K562 (cell line): ENCODE measurements at regions not wholly inside any gene's neighbourhood (a gene's known extent, or its start where the extent isn't known, plus 50 kb on each side); places are given as distances from the start of the nearest gene placed in this dataset.

Experiments used
- ATAC-seq: fragments of 200-7000 bp; cut with Tn5 transposase; 3 replicates; pipeline ENCODE4 v1.9.1; 2020; ENCODE audit warnings: moderate library complexity
- BruUV-seq: library from RNA; stranded (reverse); fragments of 400-500 nt; replicated peaks from 2 replicates; lab custom pipeline; 2021; lab: Mats Ljungman, UMichigan
- CTCF ChIA-PET: fragments of 300-600 bp; formaldehyde crosslinking; extraction: SDS; loops from one replicate; lab custom pipeline; 2021; ENCODE audit warnings: low intra/inter-chr PET ratio; lab: Yijun Ruan, JAX
- POLR2A ChIA-PET: fragments of 300-600, 350-650 bp; sonication (Branson Sonifier 250); formaldehyde crosslinking; extraction: SDS; loops from one replicate; lab custom pipeline; 2021; ENCODE audit warnings: antibody characterized with exemption, inconsistent platforms; lab: Yijun Ruan, JAX
- DNase-seq, 4 experiments: peaks; one replicate each; pipeline versions ENCODE4 v3.0.0 to v3.0.0-alpha.2; 2011 to 2018; ENCODE audit warnings: low spot score in 3 of 4, mixed read lengths in 3 of 4; ENCODE audit errors: extremely low read depth in 1 of 4
- FAIRE-seq: peaks from 2 replicates; lab custom pipeline; 2011; peaks lifted over from hg19 to GRCh38; lab: Jason Lieb, UNC
- H2AFZ ChIP-seq: 2 replicates; pipeline ENCODE4 v1.6.0; 2011; ENCODE audit warnings: low read depth, low read length, control low read depth, inconsistent platforms
- H3K27ac ChIP-seq: fragments of 200-600 bp; 3 replicates; pipeline ENCODE4 v1.8.0; 2011; ENCODE audit warnings: low read depth, mild to moderate bottlenecking, control low read depth, inconsistent platforms, low read length, moderate library complexity, mixed read lengths; ENCODE audit errors: extremely low read depth
- H3K27me3 ChIP-seq, 2 experiments: fragments of 300-600 bp in 1 of 2; 2 replicates in 1 of 2; 3 replicates in 1 of 2; pipeline versions ENCODE4 v1.6.0 to v1.8.0; 2011; ENCODE audit warnings: inconsistent platforms in 2 of 2, low read length in 2 of 2, mild to moderate bottlenecking in 1 of 2, mixed read lengths in 1 of 2, moderate library complexity in 1 of 2; ENCODE audit not compliant: control insufficient read depth in 2 of 2, insufficient read depth in 2 of 2
- H3K36me3 ChIP-seq: fragments of 300-600 bp; 3 replicates; pipeline ENCODE4 v1.8.0; 2011; ENCODE audit warnings: mild to moderate bottlenecking, low read length, inconsistent platforms; ENCODE audit not compliant: control insufficient read depth, insufficient read depth
- H3K4me1 ChIP-seq, 2 experiments: fragments of 200-600 bp in 1 of 2; replicated peaks in 1 of 2; 2 replicates in 1 of 2; 3 replicates in 1 of 2; pipeline versions ENCODE4 v1.5.1 to v1.8.0; 2011; ENCODE audit warnings: inconsistent platforms in 2 of 2, low read length in 2 of 2, mild to moderate bottlenecking in 1 of 2, mixed read lengths in 1 of 2, moderate library complexity in 1 of 2; ENCODE audit not compliant: control insufficient read depth in 2 of 2, insufficient read depth in 2 of 2
- H3K4me2 ChIP-seq: 2 replicates; pipeline ENCODE4 v1.6.1; 2011; ENCODE audit warnings: low read length, control low read depth, inconsistent platforms, mixed read lengths; ENCODE audit not compliant: insufficient read depth
- H3K4me3 ChIP-seq: fragments of 200-600 bp; sonication (generic), shearing (Covaris generic); 2 replicates; pipeline ENCODE4 v1.5.1; 2016; ENCODE audit warnings: control low read depth, inconsistent platforms
- H3K79me2 ChIP-seq: fragments of 200-600 bp; 3 replicates; pipeline ENCODE4 v1.8.0; 2011; ENCODE audit warnings: low read length, inconsistent platforms; ENCODE audit not compliant: control insufficient read depth, insufficient read depth
- H3K9ac ChIP-seq, 2 experiments: 2 replicates each; pipeline versions ENCODE4 v1.6.0 to v1.6.1; 2011; ENCODE audit warnings: low read depth in 2 of 2, low read length in 2 of 2, control low read depth in 1 of 2, inconsistent platforms in 1 of 2, mild to moderate bottlenecking in 1 of 2, mixed read lengths in 1 of 2; ENCODE audit not compliant: insufficient read depth in 1 of 2
- H3K9me1 ChIP-seq: one replicate; pipeline ENCODE4 v1.6.0; 2011; ENCODE audit warnings: inconsistent platforms, mild to moderate bottlenecking, low read length, moderate library complexity; ENCODE audit not compliant: control insufficient read depth, insufficient read depth
- H3K9me3 ChIP-seq: replicated peaks from 2 replicates; pipeline ENCODE4 v1.5.1; 2011; ENCODE audit warnings: low read depth, low read length, inconsistent platforms; ENCODE audit not compliant: control insufficient read depth, insufficient read depth
- H4K20me1 ChIP-seq: replicated peaks from 2 replicates; pipeline ENCODE4 v1.6.1; 2011; ENCODE audit warnings: low read length, inconsistent platforms, mixed read lengths; ENCODE audit not compliant: control insufficient read depth, insufficient read depth
- FOXP1 ChIP-seq: sonication (generic); formaldehyde crosslinking; IDR thresholded peaks from 2 replicates; pipeline ENCODE4 v1.8.0; 2022; ENCODE audit warnings: mild to moderate bottlenecking, missing genetic modification reagents
- KLF1 ChIP-seq: fragments of 450-650 bp; IDR thresholded peaks from 2 replicates; pipeline ENCODE4 v1.6.1; 2016; ENCODE audit warnings: missing genetic modification characterization, missing compliant biosample characterization
- MCM2 ChIP-seq: fragments of 450-650 bp; IDR thresholded peaks from 2 replicates; pipeline ENCODE4 v1.6.1; 2017; ENCODE audit warnings: low read depth, mild to moderate bottlenecking
- PCBP1 ChIP-seq: fragments of 200-400 bp; formaldehyde crosslinking; IDR thresholded peaks from 2 replicates; pipeline ENCODE4 v1.6.1; 2018; ENCODE audit warnings: mild to moderate bottlenecking, low read depth, low read length; ENCODE audit not compliant: poor library complexity, severe bottlenecking
- PTTG1 ChIP-seq: fragments of 450-650 bp; IDR thresholded peaks from 2 replicates; pipeline ENCODE4 v1.6.1; 2016; ENCODE audit warnings: low read depth, mild to moderate bottlenecking, missing genetic modification characterization, missing compliant biosample characterization
- RUNX1 ChIP-seq: sonication (generic); IDR thresholded peaks from 2 replicates; pipeline ENCODE4 v1.6.1; 2016; ENCODE audit warnings: antibody characterized with exemption, low read depth
- STAT5A ChIP-seq: IDR thresholded peaks from 2 replicates; pipeline ENCODE4 v1.6.1; 2012; ENCODE audit warnings: low read length, inconsistent platforms, borderline replicate concordance
- TEAD2 ChIP-seq: fragments of 450-650 bp; IDR thresholded peaks from 2 replicates; pipeline ENCODE4 v1.6.1; 2016; ENCODE audit warnings: missing genetic modification characterization, control low read depth, missing compliant biosample characterization
- ZNF217 ChIP-seq: sonication (generic); formaldehyde crosslinking; IDR thresholded peaks from 2 replicates; pipeline ENCODE4 v1.8.0; 2022; ENCODE audit warnings: mild to moderate bottlenecking, missing genetic modification reagents
- ZNF699 ChIP-seq: fragments of 250-450 bp; sonication (Bioruptor Pico); IDR thresholded peaks from 2 replicates; pipeline ENCODE4 v1.8.0; 2021; ENCODE audit warnings: mild to moderate bottlenecking, moderate library complexity; ENCODE audit not compliant: insufficient replicate concordance
- WGBS: fragments of 100-300 bp; shearing (Covaris generic); methylation state at CpG from one replicate; pipeline ENCODE4 v1.1.6; 2016; ENCODE audit warnings: low coverage, mixed read lengths; ENCODE audit not compliant: insufficient coverage; ENCODE audit errors: missing lambda C conversion rate; 5-methylcytosine and 5-hydroxymethylcytosine counted together
- in situ Hi-C: fragments of 300-500 bp; cut with MboI; formaldehyde crosslinking; loops from 4 replicates; pipeline ENCODE4 v1.15.0; 2018; ENCODE audit warnings: inconsistent platforms, mixed read lengths
- intact Hi-C: fragments of 100-400 bp; cut with micrococcal nuclease; formaldehyde crosslinking; loops from 2 replicates; pipeline ENCODE4 v1.14.2; 2022
- TF ChIP-seq, protein P1 (sequence below): fragments of 450-650 bp; IDR thresholded peaks from 2 replicates; pipeline ENCODE4 v1.6.1; 2016; ENCODE audit warnings: low read depth, mild to moderate bottlenecking, moderate library complexity
- TF ChIP-seq, protein P2 (sequence below), 2 experiments: fragments of 200-800 bp in 1 of 2; sonication (Bioruptor generic) in 1 of 2; sonication (generic) in 1 of 2; formaldehyde crosslinking in 1 of 2; IDR thresholded peaks in 1 of 2; conservative IDR thresholded peaks in 1 of 2; 2 replicates each; pipeline versions ENCODE4 v1.5.0 to v1.6.1; 2016 to 2020; ENCODE audit warnings: missing compliant biosample characterization in 1 of 2, missing genetic modification characterization in 1 of 2, missing genetic modification reagents in 1 of 2
- TF ChIP-seq, protein P3 (sequence below): sonication (generic); formaldehyde crosslinking; IDR thresholded peaks from 2 replicates; pipeline ENCODE4 v1.8.1; 2022; ENCODE audit warnings: missing genetic modification reagents

DNA sequence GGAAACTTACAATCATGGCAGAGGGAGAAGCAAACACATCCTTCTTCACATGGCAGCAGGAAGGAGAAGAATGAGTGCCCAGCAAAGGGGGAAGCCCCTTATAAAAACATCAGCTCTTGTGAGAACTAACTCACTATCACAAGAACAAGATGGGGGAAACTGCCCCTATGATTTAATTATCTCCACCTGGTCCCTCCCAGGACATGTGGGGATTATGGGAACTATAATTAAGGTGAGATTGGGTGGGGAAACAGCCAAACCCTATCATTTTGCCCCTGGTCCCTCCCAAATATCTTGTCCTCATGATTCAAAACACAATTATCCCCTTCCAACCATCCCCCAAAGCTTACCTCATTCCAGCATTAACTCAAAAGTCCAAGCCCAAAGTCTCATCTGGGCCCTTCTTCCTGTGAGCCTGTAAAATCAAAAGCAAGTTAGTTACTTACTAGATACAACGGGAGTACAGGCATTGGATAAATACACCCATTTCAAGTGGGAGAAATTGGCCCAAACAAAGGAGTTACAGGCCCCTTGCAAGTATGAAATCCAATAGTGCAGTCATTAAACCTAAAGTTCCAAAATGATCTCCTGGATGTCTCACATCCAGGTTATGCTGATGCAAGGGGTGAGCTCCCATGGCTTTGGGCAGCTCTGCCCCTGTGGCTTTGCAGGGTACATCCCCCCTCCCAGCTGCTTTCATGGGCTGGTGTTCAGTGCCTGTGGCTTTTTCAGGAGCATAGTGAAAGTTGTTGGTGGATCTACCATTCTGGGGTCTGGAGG lies 122.3 kb downstream of the MYCN start (continued):
- no peak for TF ChIP-seq ZNF217 (CRISPR knock-in tag)
- TF ChIP-seq FOXP1 (CRISPR knock-in tag) = no peak
- TF ChIP-seq KLF1 (tag) = no peak

DNA sequence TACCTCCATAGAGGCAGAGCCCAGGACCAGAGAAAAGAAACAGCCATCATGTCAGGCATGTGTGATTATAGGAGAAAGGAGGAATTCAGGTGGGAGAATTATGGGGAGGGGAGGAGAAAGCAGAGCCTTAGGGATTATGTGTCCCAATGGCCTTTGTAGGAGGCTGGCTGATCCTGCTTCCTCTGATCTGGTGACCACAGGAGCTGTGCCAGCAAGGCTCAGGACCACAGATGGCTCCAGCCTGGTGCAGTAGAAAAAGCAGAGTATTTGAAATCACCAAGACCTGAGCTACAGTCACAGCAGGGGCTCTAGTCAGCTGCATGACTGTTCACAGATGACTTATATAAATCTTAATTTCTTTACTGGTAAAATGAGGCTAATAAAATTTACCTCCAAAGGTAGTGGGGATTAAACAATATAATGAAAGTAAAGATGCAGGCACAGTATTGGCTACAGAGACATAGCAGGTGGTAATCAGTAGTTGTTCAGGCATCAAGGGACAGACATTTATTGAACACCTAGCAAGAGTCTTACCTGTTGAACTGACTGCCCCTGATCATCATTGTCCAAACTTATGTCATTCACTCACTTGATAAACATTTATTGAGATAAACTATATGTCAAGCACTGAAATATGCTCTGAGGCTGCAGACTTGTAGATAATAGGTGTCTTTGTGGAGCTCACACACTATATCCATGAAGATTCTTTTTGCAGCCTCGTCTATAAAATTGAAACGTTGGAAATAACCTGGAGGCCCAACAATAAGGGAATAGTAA lies 121.3 kb downstream of the MYCN start:
- Histone ChIP-seq H3K27ac (no peak overlapping the region), H3K36me3 (no peaks in the 10 kb centered on the region), H2AFZ (no peak overlapping the region), H4K20me1 (no peaks in the 10 kb centered on the region)
- intact Hi-C loops = no loop called here
- 0% methylated on average over 2 of the region's 2 CpGs for WGBS
- no TSS peak for BruUV-seq
- POLR2A ChIA-PET = no interaction called here
- TF ChIP-seq, protein P1, sequence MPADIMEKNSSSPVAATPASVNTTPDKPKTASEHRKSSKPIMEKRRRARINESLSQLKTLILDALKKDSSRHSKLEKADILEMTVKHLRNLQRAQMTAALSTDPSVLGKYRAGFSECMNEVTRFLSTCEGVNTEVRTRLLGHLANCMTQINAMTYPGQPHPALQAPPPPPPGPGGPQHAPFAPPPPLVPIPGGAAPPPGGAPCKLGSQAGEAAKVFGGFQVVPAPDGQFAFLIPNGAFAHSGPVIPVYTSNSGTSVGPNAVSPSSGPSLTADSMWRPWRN = no peak
- TF ChIP-seq, protein P2, sequence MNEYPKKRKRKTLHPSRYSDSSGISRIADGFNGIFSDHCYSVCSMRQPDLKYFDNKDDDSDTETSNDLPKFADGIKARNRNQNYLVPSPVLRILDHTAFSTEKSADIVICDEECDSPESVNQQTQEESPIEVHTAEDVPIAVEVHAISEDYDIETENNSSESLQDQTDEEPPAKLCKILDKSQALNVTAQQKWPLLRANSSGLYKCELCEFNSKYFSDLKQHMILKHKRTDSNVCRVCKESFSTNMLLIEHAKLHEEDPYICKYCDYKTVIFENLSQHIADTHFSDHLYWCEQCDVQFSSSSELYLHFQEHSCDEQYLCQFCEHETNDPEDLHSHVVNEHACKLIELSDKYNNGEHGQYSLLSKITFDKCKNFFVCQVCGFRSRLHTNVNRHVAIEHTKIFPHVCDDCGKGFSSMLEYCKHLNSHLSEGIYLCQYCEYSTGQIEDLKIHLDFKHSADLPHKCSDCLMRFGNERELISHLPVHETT (CRISPR knock-in tag; conservative IDR thresholded peaks at IDR 0.05 in 1 of 2, IDR thresholded peaks at IDR 0.05 in 1 of 2) = no peak
- TF ChIP-seq STAT5A (no peak), TEAD2 (no peak), PCBP1 (no peak), PTTG1 (tag) (no peak), RUNX1 (no peak), ZNF699 (CRISPR knock-in tag) (no peak), MCM2 (no peak)
- TF ChIP-seq, protein P3, sequence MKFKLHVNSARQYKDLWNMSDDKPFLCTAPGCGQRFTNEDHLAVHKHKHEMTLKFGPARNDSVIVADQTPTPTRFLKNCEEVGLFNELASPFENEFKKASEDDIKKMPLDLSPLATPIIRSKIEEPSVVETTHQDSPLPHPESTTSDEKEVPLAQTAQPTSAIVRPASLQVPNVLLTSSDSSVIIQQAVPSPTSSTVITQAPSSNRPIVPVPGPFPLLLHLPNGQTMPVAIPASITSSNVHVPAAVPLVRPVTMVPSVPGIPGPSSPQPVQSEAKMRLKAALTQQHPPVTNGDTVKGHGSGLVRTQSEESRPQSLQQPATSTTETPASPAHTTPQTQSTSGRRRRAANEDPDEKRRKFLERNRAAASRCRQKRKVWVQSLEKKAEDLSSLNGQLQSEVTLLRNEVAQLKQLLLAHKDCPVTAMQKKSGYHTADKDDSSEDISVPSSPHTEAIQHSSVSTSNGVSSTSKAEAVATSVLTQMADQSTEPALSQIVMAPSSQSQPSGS (CRISPR knock-in tag) = no peak
- TF ChIP-seq, all 486 proteins: peak for 0
- ATAC-seq = no peak
- DNase-seq = no peak
- Histone ChIP-seq H3K9me3 (no peaks in the 10 kb centered on the region), H3K27me3 (peaks cover 0 to 7% of the 10 kb centered on the region in 2 experiments; a peak in 1 of 5 replicates), H3K79me2 (no peaks in the 10 kb centered on the region), H3K9me1 (no peaks in the 10 kb centered on the region), H3K4me1 (no peaks in the 10 kb centered on the region), H3K9ac (no peak overlapping the region), H3K4me3 (no peak overlapping the region), H3K4me2 (no peak overlapping the region)
- CTCF ChIA-PET = no interaction called here
- no peak for FAIRE-seq
- in situ Hi-C loops = no loop called here
